Fibroblast of lung (primary cell): ENCODE measurements at regions not wholly inside any gene's neighbourhood (a gene's known extent, or its start where the extent isn't known, plus 50 kb on each side); places are given as distances from the start of the nearest gene placed in this dataset.

Experiments
- DNase-seq, 2 donors: peaks; one replicate each; pipeline versions ENCODE4 v3.0.0 to v3.0.0-alpha.2; 2010; ENCODE audit warnings: low read depth in 2 of 2
- H2AFZ ChIP-seq: 2 replicates; pipeline ENCODE4 v1.5.1; 2012; ENCODE audit warnings: low read length, control low read depth, inconsistent platforms
- H3K27ac ChIP-seq: 2 replicates; pipeline ENCODE4 v1.5.1; 2011; ENCODE audit warnings: low read length, control low read depth; ENCODE audit not compliant: insufficient read depth
- H3K27me3 ChIP-seq: 2 replicates; pipeline ENCODE4 v1.5.1; 2011; ENCODE audit warnings: mild to moderate bottlenecking, low read length; ENCODE audit not compliant: control insufficient read depth, insufficient read depth
- H3K36me3 ChIP-seq: 2 replicates; pipeline ENCODE4 v1.5.1; 2011; ENCODE audit warnings: low read length; ENCODE audit not compliant: control insufficient read depth, insufficient read depth
- H3K4me1 ChIP-seq: 2 replicates; pipeline ENCODE4 v1.5.1; 2011; ENCODE audit warnings: low read length; ENCODE audit not compliant: control insufficient read depth, insufficient read depth; ENCODE audit errors: extremely low read depth
- H3K4me2 ChIP-seq: 2 replicates; pipeline ENCODE4 v1.5.1; 2011; ENCODE audit warnings: low read length, control low read depth; ENCODE audit not compliant: insufficient read depth; ENCODE audit errors: extremely low read depth
- H3K4me3 ChIP-seq, 4 experiments: fragments of 200-600 bp in 1 of 4; sonication (generic) in 1 of 4; replicated peaks in 1 of 4; 2 replicates each; pipeline ENCODE4 v1.5.1; 2011 to 2016; ENCODE audit warnings: low read length in 4 of 4, low read depth in 3 of 4, mild to moderate bottlenecking in 3 of 4, control low read depth in 2 of 4, inconsistent platforms in 1 of 4, mixed read lengths in 1 of 4; ENCODE audit not compliant: insufficient read depth in 1 of 4; ENCODE audit errors: control extremely low read depth in 1 of 4
- H3K79me2 ChIP-seq: 2 replicates; pipeline ENCODE4 v1.5.1; 2012; ENCODE audit warnings: mild to moderate bottlenecking, low read length, inconsistent platforms; ENCODE audit not compliant: control insufficient read depth, insufficient read depth
- H3K9ac ChIP-seq: 2 replicates; pipeline ENCODE4 v1.5.1; 2011; ENCODE audit warnings: mild to moderate bottlenecking, low read length, control low read depth; ENCODE audit not compliant: insufficient read depth
- H3K9me3 ChIP-seq: 2 replicates; pipeline ENCODE4 v1.5.1; 2012; ENCODE audit warnings: low read depth, low read length; ENCODE audit not compliant: control insufficient read depth, insufficient read depth
- H4K20me1 ChIP-seq: 2 replicates; pipeline ENCODE4 v1.5.1; 2011; ENCODE audit warnings: low read length; ENCODE audit not compliant: control insufficient read depth, insufficient read depth; ENCODE audit errors: extremely low read depth
- EZH2 ChIP-seq: IDR thresholded peaks from 2 replicates; pipeline ENCODE4 v1.5.1; 2012; ENCODE audit warnings: low read length, control low read depth, mild to moderate bottlenecking; ENCODE audit errors: missing control alignments
- TF ChIP-seq, protein P1 (sequence below), 2 donors: IDR thresholded peaks in 1 of 2; conservative IDR thresholded peaks in 1 of 2; 1 replicate in 1 of 2; 2 replicates in 1 of 2; pipeline ENCODE4 v1.5.1; 2011 to 2012; ENCODE audit warnings: low read length in 2 of 2, control low read depth in 1 of 2, inconsistent platforms in 1 of 2, low read depth in 1 of 2, mild to moderate bottlenecking in 1 of 2

DNA sequence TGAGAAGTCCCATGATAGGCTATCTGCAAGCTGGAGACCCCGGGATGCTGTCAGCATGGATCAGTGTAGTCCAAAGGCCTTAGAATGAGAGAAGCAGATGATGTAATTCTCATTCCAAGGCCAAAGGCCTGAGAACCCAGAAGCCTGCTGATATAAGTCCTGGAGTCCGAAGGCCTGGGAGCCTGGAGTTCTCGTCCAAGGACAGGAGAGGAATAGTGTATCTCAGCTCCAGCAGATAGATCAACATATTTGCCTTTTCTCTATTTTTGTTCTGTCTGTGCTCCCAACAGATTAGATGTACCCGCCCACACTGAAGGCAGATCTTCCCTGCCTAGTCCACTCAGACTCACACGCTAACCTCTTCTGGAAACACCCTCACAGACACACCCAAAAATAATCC, 454.9 kb upstream of the CHAC2 start:
- Histone ChIP-seq H3K9ac (no peak overlapping the region), H4K20me1 (no peaks in the 10 kb centered on the region), H3K79me2 (no peaks in the 10 kb centered on the region), H3K36me3 (no peaks in the 10 kb centered on the region), H3K4me1 (no peaks in the 10 kb centered on the region), H2AFZ (no peak overlapping the region), H3K27me3 (no peaks in the 10 kb centered on the region), H3K27ac (no peak overlapping the region), H3K4me2 (no peak overlapping the region), H3K9me3 (no peaks in the 10 kb centered on the region), H3K4me3 (no peak overlapping the region)
- no peak for TF ChIP-seq EZH2
- TF ChIP-seq, protein P1, sequence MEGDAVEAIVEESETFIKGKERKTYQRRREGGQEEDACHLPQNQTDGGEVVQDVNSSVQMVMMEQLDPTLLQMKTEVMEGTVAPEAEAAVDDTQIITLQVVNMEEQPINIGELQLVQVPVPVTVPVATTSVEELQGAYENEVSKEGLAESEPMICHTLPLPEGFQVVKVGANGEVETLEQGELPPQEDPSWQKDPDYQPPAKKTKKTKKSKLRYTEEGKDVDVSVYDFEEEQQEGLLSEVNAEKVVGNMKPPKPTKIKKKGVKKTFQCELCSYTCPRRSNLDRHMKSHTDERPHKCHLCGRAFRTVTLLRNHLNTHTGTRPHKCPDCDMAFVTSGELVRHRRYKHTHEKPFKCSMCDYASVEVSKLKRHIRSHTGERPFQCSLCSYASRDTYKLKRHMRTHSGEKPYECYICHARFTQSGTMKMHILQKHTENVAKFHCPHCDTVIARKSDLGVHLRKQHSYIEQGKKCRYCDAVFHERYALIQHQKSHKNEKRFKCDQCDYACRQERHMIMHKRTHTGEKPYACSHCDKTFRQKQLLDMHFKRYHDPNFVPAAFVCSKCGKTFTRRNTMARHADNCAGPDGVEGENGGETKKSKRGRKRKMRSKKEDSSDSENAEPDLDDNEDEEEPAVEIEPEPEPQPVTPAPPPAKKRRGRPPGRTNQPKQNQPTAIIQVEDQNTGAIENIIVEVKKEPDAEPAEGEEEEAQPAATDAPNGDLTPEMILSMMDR (conservative IDR thresholded peaks at IDR 0.05 in 1 of 2, IDR thresholded peaks at IDR 0.05 in 1 of 2; ENCODE audit: low read depth in 1 of 2, low read length in 2 of 2) = no peak
- no peak for DNase-seq

DNA sequence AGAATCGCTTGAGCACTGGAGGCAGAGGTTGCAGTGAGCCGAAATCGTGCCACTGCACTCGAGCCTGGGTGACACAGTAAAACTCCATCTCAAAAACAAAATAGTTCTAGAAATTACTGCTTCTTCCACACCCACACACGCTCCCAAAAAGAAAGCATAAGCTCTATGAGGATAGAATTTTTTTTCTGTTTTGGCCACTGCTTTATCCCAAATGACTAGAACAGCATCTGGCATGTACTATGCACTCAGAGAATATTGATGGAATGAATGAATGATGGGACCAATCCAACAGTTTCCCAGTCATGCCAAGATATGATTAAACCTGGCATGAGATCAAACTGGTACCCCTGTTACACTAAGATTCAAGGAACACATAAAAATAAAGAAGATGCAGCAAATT, 455.4 kb upstream of the CHAC2 start:
- Histone ChIP-seq H3K27ac (no peak overlapping the region), H3K4me1 (no peaks in the 10 kb centered on the region)

GRCh38 chr2:53303012-53303578, 464.5 kb upstream of the CHAC2 start:
- TF ChIP-seq, protein P1 (conservative IDR thresholded peaks at IDR 0.05 in 1 of 2, IDR thresholded peaks at IDR 0.05 in 1 of 2; ENCODE audit: low read depth in 1 of 2, low read length in 2 of 2) = no peak
- no peak for TF ChIP-seq EZH2
- Histone ChIP-seq H3K9ac (no peak overlapping the region), H3K9me3 (no peaks in the 10 kb centered on the region), H2AFZ (no peak overlapping the region), H3K4me1 (no peaks in the 10 kb centered on the region), H3K4me2 (no peak overlapping the region), H3K79me2 (no peaks in the 10 kb centered on the region), H3K4me3 (no peak overlapping the region), H3K36me3 (no peaks in the 10 kb centered on the region), H3K27me3 (no peaks in the 10 kb centered on the region), H3K27ac (no peak overlapping the region), H4K20me1 (no peaks in the 10 kb centered on the region)
- no peak for DNase-seq

More for the DNA sequence above, 455.4 kb upstream of the CHAC2 start:
- no peak for DNase-seq
- no peaks in the 10 kb centered on the region for H3K36me3 ChIP-seq
- H3K4me2 ChIP-seq = no peak overlapping the region
- no peak overlapping the region for H3K9ac ChIP-seq
- no peaks in the 10 kb centered on the region for H3K79me2 ChIP-seq
- H4K20me1 ChIP-seq = no peaks in the 10 kb centered on the region
- H2AFZ ChIP-seq = no peak overlapping the region
- no peak overlapping the region for H3K4me3 ChIP-seq
- no peaks in the 10 kb centered on the region for H3K9me3 ChIP-seq
- no peaks in the 10 kb centered on the region for H3K27me3 ChIP-seq
- TF ChIP-seq, protein P1 (conservative IDR thresholded peaks at IDR 0.05 in 1 of 2, IDR thresholded peaks at IDR 0.05 in 1 of 2; ENCODE audit: low read depth in 1 of 2, low read length in 2 of 2) = no peak
- TF ChIP-seq EZH2 = no peak
